ENCODE measurements at regions not wholly inside any gene's neighbourhood (a gene's known extent, or its start where the extent isn't known, plus 50 kb on each side); places are given as distances from the start of the nearest gene placed in this dataset.

DNA sequence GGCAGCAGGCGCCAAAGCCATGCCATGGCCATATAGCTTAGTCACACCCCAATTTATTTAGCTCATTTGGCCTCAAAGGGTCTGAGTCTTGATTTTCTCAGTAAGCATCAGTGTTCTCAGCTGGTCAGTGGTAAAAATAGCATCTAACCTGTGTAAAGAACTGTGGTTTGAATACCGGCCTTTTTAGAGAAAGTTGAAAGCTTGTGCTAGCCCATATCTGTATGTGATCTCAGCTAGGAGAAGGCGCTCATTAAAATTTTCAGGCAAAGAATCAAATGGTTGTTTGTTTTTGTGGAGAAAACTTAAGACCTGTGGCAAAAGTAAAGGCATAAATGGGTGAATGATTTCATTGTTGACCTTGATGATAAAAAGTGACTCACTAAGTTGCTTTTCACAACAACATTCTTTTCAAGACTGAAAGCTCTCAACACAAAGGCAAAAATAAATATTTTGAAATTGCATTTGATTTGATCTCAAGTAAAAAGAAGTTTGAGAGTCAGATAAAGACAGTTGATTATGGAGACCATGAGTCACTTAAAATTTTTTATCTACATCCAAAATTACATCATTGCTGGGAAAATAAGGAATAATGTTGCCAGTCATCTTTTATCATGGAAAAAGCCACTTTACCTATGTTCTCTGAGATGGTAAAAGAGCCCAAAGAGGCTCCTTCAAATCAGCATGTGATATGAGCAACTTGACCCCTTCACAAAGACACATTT lies 128.5 kb upstream of the RGS6 start:
- TF ChIP-seq, protein P1, sequence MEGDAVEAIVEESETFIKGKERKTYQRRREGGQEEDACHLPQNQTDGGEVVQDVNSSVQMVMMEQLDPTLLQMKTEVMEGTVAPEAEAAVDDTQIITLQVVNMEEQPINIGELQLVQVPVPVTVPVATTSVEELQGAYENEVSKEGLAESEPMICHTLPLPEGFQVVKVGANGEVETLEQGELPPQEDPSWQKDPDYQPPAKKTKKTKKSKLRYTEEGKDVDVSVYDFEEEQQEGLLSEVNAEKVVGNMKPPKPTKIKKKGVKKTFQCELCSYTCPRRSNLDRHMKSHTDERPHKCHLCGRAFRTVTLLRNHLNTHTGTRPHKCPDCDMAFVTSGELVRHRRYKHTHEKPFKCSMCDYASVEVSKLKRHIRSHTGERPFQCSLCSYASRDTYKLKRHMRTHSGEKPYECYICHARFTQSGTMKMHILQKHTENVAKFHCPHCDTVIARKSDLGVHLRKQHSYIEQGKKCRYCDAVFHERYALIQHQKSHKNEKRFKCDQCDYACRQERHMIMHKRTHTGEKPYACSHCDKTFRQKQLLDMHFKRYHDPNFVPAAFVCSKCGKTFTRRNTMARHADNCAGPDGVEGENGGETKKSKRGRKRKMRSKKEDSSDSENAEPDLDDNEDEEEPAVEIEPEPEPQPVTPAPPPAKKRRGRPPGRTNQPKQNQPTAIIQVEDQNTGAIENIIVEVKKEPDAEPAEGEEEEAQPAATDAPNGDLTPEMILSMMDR (IDR thresholded peaks at IDR 0.05), result no peak
- TF ChIP-seq EP300 (IDR thresholded peaks at IDR 0.05; ENCODE audit: low read depth) (no peak), POLR2A (IDR thresholded peaks at IDR 0.05) (no peak), POLR2AphosphoS5 (IDR thresholded peaks at IDR 0.05) (no peak)

Measured in transverse colon (tissue), 4 donors.